Panc1 (cell line): ENCODE measurements at regions not wholly inside any gene's neighbourhood (a gene's known extent, or its start where the extent isn't known, plus 50 kb on each side); places are given as distances from the start of the nearest gene placed in this dataset.
"Not testable (repeated sequence)": the region's sequence is repeated elsewhere in the genome, so short reads cannot be mapped to it uniquely, and the experiment has no call there.

ENCODE experiments used
- ATAC-seq: fragments of 200-7000 bp; cut with Tn5 transposase; 2 replicates; pipeline ENCODE4 v1.9.1; 2020; ENCODE audit warnings: mild to moderate bottlenecking, moderate library complexity
- BruUV-seq: library from RNA; stranded (reverse); fragments of 400-500 nt; replicated peaks from 2 replicates; lab custom pipeline; 2021; lab: Mats Ljungman, UMichigan
- CTCF ChIA-PET: fragments of 300-600 bp; sonication (Branson Sonifier 250); formaldehyde crosslinking; loops from one replicate; lab custom pipeline; 2022; ENCODE audit warnings: antibody characterized with exemption; lab: Charles Lee
- POLR2A ChIA-PET: fragments of 300-600 bp; sonication (Branson Sonifier 250); formaldehyde crosslinking; loops from one replicate; lab custom pipeline; 2022; ENCODE audit warnings: antibody characterized with exemption; lab: Charles Lee
- DNase-seq: peaks from one replicate; pipeline ENCODE4 v3.0.0-alpha.2; 2010; ENCODE audit warnings: low read depth, low spot score
- H3K27ac ChIP-seq: 2 replicates; pipeline ENCODE4 v1.5.1; 2011; ENCODE audit warnings: mild to moderate bottlenecking, low read length, inconsistent platforms
- H3K27me3 ChIP-seq: fragments of 200-500 bp; sonication (Bioruptor generic); 2 replicates; pipeline ENCODE4 v1.6.0; 2014; ENCODE audit warnings: low read length, inconsistent platforms; ENCODE audit not compliant: control insufficient read depth, insufficient read depth
- H3K36me3 ChIP-seq: fragments of 200-500 bp; sonication (Bioruptor generic); 2 replicates; pipeline ENCODE4 v1.5.1; 2014; ENCODE audit warnings: inconsistent platforms, mild to moderate bottlenecking, low read length, moderate library complexity; ENCODE audit not compliant: control insufficient read depth, insufficient read depth
- H3K4me1 ChIP-seq: 2 replicates; pipeline ENCODE4 v1.5.1; 2011; ENCODE audit warnings: inconsistent platforms, mild to moderate bottlenecking, low read length, moderate library complexity; ENCODE audit not compliant: control insufficient read depth, insufficient read depth
- H3K4me3 ChIP-seq, 2 experiments: 2 replicates each; pipeline ENCODE4 v1.5.1; 2011 to 2012; ENCODE audit warnings: low read depth in 2 of 2, low read length in 2 of 2, mild to moderate bottlenecking in 2 of 2, inconsistent platforms in 1 of 2, moderate library complexity in 1 of 2
- H3K9me3 ChIP-seq: fragments of 200-500 bp; sonication (Bioruptor generic); 2 replicates; pipeline ENCODE4 v1.5.1; 2014; ENCODE audit warnings: low read depth, mild to moderate bottlenecking, inconsistent platforms, low read length, moderate library complexity; ENCODE audit not compliant: control insufficient read depth, insufficient read depth
- CTCF ChIP-seq: fragments of 450-650 bp; IDR thresholded peaks from 2 replicates; pipeline ENCODE4 v1.5.1; 2017; ENCODE audit warnings: mild to moderate bottlenecking
- POLR2AphosphoS5 ChIP-seq: IDR thresholded peaks from 2 replicates; pipeline ENCODE4 v1.6.1; 2012; ENCODE audit warnings: mild to moderate bottlenecking, low read depth, low read length, moderate library complexity
- SIN3A ChIP-seq: IDR thresholded peaks from 2 replicates; pipeline ENCODE4 v1.6.1; 2012; ENCODE audit warnings: low read depth, mild to moderate bottlenecking, low read length, moderate library complexity, borderline replicate concordance; ENCODE audit not compliant: insufficient read depth
- TCF7L2 ChIP-seq: IDR thresholded peaks from 2 replicates; pipeline ENCODE4 v1.6.1; 2011; ENCODE audit warnings: mild to moderate bottlenecking, low read depth, low read length, inconsistent platforms
- in situ Hi-C: cut with HindIII; loops from 2 replicates; pipeline ENCODE4 v1.10.0; 2016; ENCODE audit warnings: low sequenced_read_pairs, low pct_unique_long_range_greater_than_20kb
- intact Hi-C: fragments of 100-400 bp; cut with micrococcal nuclease; formaldehyde crosslinking; loops from one replicate; pipeline ENCODE4 v1.10.0; 2022; ENCODE audit not compliant: unreplicated experiment
- TF ChIP-seq, protein P1 (sequence below), 2 experiments: IDR thresholded peaks; 2 replicates each; pipeline ENCODE4 v1.6.1; 2011 to 2012; ENCODE audit warnings: low read depth in 2 of 2, control low read depth in 1 of 2, low read length in 1 of 2, mild to moderate bottlenecking in 1 of 2, moderate library complexity in 1 of 2; ENCODE audit not compliant: insufficient read depth in 1 of 2

DNA sequence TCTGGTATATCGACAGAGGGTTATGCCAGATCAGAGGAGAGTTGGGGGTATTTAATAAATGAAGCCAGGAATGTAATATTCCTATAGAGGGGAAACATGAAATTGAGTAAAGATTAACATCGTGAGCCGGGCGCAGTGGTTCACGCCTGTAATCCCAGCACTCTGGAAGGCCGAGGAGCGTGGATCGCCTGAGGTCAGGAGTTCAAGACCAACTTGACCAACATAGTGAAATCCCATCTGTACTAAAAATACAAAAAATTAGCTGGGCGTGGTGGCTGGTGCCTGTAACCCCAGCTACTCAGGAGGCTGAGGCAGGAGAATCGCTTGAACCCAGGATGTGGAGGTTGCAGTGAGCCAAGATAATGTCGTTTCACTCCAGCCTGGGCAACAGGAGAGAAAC lies 112.4 kb upstream of the ZNF184 start:
- H3K4me3 ChIP-seq, H3K9me3 ChIP-seq, CTCF ChIA-PET, H3K27me3 ChIP-seq, H3K36me3 ChIP-seq, ATAC-seq, DNase-seq, in situ Hi-C loops, H3K27ac ChIP-seq, POLR2A ChIA-PET, H3K4me1 ChIP-seq, intact Hi-C loops, BruUV-seq: not testable (repeated sequence)

GRCh38 chr6:27584326-27584725 lies 111.4 kb upstream of the ZNF184 start:
- Histone ChIP-seq H3K36me3 (no peaks in the 10 kb centered on the region), H3K4me3 (peak overlapping the region; percentile 51 to 65), H3K4me1 (peaks cover 7% of the 10 kb centered on the region; the same call in 1 of the 2 replicates), H3K27ac (no peak overlapping the region), H3K27me3 (no peaks in the 10 kb centered on the region; the same call in 1 of the 2 replicates), H3K9me3 (no peaks in the 10 kb centered on the region)
- ATAC-seq (no peak), DNase-seq (no peak)
- TF ChIP-seq CTCF (no peak), POLR2AphosphoS5 (no peak), SIN3A (no peak), TCF7L2 (no peak)
- TF ChIP-seq, protein P1, sequence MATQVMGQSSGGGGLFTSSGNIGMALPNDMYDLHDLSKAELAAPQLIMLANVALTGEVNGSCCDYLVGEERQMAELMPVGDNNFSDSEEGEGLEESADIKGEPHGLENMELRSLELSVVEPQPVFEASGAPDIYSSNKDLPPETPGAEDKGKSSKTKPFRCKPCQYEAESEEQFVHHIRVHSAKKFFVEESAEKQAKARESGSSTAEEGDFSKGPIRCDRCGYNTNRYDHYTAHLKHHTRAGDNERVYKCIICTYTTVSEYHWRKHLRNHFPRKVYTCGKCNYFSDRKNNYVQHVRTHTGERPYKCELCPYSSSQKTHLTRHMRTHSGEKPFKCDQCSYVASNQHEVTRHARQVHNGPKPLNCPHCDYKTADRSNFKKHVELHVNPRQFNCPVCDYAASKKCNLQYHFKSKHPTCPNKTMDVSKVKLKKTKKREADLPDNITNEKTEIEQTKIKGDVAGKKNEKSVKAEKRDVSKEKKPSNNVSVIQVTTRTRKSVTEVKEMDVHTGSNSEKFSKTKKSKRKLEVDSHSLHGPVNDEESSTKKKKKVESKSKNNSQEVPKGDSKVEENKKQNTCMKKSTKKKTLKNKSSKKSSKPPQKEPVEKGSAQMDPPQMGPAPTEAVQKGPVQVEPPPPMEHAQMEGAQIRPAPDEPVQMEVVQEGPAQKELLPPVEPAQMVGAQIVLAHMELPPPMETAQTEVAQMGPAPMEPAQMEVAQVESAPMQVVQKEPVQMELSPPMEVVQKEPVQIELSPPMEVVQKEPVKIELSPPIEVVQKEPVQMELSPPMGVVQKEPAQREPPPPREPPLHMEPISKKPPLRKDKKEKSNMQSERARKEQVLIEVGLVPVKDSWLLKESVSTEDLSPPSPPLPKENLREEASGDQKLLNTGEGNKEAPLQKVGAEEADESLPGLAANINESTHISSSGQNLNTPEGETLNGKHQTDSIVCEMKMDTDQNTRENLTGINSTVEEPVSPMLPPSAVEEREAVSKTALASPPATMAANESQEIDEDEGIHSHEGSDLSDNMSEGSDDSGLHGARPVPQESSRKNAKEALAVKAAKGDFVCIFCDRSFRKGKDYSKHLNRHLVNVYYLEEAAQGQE (IDR thresholded peaks at IDR 0.05; ENCODE audit: insufficient read depth in 1 of 2, low read depth in 2 of 2, low read length in 1 of 2): no peak
- intact Hi-C loops: no loop called here
- CTCF ChIA-PET: no interaction called here
- POLR2A ChIA-PET: no interaction called here
- in situ Hi-C loops: no loop called here
- no TSS peak for BruUV-seq

- DNase-seq (peak; percentile 67), ATAC-seq (peak; percentile 98)
- no peak overlapping the region; the same call in 1 of the 2 replicates for H3K27ac ChIP-seq
- in situ Hi-C loops (no loop called here), intact Hi-C loops (no loop called here)
- CTCF ChIA-PET: interaction anchor here (0.8 kb wide), 1 partner anchor 78 kb away, joined by 3 read pairs; no protein-coding TSS in a partner anchor
- BruUV-seq: no TSS peak
- H3K9me3 ChIP-seq: no peaks in the 10 kb centered on the region
- H3K27me3 ChIP-seq: no peaks in the 10 kb centered on the region; the same call in 1 of the 2 replicates
- peaks cover 7% of the 10 kb centered on the region; the same call in 1 of the 2 replicates for H3K4me1 ChIP-seq
- TF ChIP-seq TCF7L2 (no peak), CTCF (no peak), POLR2AphosphoS5 (peak; percentile 49; the same call in 1 of the 2 replicates)
- H3K4me3 ChIP-seq: peak overlapping the region; percentile 51 to 65
- no peaks in the 10 kb centered on the region for H3K36me3 ChIP-seq
- POLR2A ChIA-PET: interaction anchor here (0.5 kb wide), 1 partner anchor 8 kb away, joined by 5 read pairs; no protein-coding TSS in a partner anchor
Observed at GRCh38 chr6:27582928-27583725, 110.2 kb upstream of the ZNF184 start.
